Esophagus mucosa (tissue), 1 donor: ENCODE measurements at regions not wholly inside any gene's neighbourhood (a gene's known extent, or its start where the extent isn't known, plus 50 kb on each side); places are given as distances from the start of the nearest gene placed in this dataset.
"Not testable (repeated sequence)": the region's sequence is repeated elsewhere in the genome, so short reads cannot be mapped to it uniquely, and the experiment has no call there.

Source experiments
- ATAC-seq: fragments of 200-7000 bp; cut with Tn5 transposase; one replicate; pipeline ENCODE4 v1.9.1; 2020
- donor health status: DM: yes; HTN: yes; CAD: no.

DNA sequence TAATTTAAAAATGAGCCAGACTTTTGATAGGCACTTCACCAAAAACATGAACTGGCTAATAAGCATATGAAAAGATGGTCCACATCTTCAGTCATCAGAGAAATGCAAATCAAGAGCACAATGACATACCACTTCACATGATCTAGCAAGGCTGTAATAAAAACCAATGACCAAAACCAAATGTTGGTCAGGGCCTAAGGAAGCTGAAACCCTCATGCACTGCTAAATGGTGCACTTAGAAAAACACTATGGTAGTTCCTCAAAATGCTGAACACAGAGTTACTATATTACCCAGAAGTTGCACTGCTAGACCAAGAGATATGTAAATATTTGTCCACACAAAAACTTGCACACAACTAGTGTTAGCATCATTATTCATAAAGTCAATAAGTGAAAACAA is 504.9 kb upstream of the SOX11 start:
- no peak for ATAC-seq

DNA sequence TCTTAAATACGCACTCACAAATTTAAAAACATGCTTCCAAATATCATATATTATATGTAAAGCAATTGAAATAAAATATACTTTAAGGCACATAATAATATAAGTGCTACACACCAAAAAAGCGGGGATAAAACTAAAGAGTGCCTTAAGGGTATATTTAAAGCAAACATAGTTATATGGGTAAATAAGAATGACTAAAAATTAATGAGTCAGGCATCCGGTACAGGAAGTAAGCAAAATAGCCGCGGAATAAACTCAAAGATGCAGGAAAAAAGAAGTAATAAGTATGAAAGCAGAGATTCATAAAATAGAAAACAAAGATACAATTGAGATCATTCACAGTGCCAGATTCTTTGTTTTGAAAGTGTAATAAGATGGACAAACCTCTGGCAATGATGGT is 503.5 kb upstream of the SOX11 start:
- ATAC-seq = no peak

GRCh38 chr2:5190023-5190422 is 502.2 kb upstream of the SOX11 start:
- no peak for ATAC-seq

GRCh38 chr2:5195636-5196035 is 496.5 kb upstream of the SOX11 start:
- no peak for ATAC-seq

GRCh38 chr2:5203134-5203755 is 488.9 kb upstream of the SOX11 start:
- no peak for ATAC-seq

- ATAC-seq = not testable (repeated sequence)
Measured at GRCh38 chr2:5206742-5207141, 485.4 kb upstream of the SOX11 start.

GRCh38 chr2:5215989-5216607 is 476.1 kb upstream of the SOX11 start:
- ATAC-seq = no peak

DNA sequence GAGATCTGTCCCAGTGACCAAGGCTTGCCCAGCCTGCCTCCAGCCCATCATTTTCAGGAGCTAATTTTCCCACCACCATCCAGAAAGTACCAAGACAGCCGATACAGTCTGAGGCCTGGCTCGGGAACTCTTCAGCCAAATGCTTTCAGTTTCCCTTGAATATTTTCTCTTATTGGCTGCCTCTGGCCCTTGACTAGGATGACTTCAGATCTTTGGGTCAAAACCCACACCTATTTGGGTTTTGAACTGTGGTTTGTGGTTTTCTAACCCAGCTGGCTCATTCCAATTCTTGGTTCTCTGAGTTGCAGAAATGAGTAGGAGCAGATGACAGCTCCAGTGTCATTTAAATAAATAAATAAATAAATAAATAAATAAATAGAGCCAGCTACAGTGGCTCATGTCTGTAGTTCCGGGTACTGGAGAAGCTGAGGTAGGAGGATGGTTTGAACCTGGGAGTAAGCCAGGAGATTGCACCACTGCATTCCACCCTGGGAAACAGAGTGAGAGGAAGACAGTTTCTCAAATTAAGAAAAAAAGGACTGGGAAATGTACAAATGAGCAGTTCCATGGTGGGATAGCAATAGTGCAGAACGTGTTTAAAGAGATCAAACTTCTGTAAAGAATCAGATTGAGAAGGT is 465.0 kb upstream of the SOX11 start:
- ATAC-seq = no peak

DNA sequence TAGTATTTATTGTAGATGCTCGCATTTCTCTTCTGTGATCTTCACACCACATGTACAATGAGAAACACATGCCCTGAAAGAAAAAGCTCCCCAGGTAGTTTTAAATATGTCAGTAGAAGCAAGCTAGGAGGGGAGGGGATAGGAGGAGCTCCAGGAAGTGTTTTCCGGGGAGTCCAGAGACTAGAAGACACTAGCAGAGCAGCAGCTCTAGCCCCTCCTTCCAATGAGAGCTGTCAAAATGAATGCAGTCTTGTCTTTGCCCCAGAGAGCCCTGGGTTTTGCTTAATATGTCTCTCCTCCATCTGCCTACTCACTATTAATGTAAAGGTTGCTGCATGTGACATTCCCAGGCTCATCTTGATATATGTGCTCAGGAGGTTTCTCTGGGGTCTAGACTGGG is 462.6 kb upstream of the SOX11 start:
- no peak for ATAC-seq

DNA sequence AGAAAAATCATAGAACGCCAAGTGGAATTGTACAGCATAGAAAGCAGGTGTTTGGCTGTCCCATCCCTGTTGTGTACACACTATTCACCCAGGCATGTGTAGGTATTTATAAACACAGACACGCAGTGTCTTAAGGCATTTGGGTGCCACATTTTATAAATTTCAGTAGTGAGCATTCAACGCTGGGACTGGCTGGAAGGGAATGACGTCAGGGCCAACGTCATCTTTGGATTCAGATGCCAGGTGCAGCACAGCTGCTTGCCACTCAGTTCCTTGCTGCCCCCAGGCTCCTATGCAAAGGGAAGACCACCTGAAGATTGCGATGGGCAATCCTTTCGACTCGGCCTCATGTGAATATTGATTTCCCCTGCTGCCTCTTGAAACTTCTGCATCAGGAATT is 461.7 kb upstream of the SOX11 start:
- no peak for ATAC-seq

DNA sequence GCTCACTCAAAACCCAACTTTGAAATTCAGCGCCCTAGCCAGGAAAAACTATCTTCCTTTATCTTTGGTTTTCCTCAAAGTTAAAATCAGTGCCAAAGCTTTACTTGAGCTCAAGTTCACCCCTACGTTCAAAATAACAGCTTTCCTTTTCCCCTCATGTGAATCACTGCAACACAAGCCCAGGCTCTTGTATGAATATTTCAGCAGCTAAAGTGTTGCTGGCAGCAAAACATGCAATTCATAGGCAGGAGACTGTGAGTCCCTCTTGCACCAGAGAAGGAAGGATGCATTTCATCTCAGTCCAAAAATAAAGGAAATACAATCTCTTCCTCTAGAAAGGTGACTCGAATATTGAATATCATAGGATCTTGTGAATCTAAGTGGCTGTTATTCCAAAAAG is 461.3 kb upstream of the SOX11 start:
- no peak for ATAC-seq

DNA sequence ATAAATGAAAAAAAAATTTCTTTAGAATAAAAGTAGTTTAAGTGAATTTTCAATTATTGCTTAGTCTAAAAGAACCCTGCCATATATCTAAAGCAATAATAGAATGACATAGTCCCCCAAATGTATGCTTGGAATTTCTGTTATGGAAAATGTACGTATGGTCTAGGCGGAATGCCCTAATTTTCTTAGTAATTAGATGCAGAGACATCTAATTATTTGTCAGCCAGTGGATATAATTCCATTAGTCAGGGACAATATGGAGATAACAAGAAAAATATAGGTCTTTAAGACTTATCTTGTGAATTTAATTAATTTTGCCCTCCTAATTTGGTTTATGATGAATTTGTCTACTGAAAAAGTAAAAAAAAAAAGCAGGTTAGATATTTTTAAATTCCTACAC is 460.9 kb upstream of the SOX11 start:
- no peak for ATAC-seq

DNA sequence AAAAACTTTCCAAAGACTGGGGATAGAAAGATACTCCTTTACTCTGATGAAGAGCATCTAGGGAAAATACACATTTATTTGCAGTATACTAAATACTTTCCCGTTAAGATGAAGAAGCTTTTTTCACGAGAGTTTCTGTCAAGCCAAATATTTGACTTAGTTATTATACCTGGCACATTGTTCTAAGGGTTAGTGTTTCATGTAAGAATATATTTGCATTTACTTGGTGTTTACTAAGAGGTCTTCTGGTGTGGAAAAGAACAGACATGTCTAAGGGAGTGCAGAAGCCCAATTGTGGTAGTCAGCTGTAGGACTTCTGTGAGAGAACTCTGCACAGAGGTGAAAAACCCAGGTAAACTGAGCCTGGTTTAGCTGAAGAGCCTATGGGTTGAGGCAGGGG is 457.6 kb upstream of the SOX11 start:
- ATAC-seq = no peak

DNA sequence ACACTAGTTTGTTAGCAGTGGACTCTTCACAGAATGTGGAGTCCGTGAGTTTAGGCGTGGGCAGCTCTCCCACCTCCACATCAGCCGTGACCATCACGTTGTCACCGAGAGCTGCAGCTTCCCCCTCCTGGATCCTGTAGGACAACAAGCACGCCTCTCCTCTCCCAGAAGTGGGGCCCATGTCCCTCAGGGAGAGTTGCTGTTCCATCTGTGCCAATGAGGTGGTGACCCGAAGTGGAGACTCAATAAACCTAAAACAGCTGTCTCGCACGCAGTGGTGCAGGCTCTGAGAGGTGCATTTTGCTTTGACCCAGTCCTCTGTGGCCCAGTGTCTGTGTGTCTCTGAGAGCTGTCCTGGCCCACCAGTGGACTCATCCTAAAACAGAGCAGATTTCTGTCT is 456.5 kb upstream of the SOX11 start:
- ATAC-seq = no peak

GRCh38 chr2:5236249-5236648 is 455.9 kb upstream of the SOX11 start:
- ATAC-seq = no peak

DNA sequence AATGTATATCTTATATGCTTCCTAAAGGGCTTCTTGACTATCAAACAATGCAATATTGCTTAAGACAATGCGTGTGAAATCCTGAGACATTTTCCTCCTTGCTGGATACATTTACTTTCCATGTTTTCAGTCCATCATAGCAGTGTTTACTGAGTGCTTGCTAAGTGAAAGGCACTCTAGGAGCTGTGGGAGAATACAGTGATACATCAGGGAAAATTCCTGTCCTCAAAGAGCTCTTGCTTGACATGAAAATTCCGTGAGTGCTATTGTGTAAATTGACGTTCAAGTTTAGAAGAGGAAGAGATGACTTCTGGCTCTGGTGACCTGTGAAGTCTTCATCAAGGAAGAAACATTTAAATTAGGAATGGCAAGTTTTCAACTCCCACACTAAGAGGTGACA is 449.4 kb upstream of the SOX11 start:
- no peak for ATAC-seq

- ATAC-seq = no peak
Measured at GRCh38 chr2:5250482-5250881, 441.7 kb upstream of the SOX11 start.

DNA sequence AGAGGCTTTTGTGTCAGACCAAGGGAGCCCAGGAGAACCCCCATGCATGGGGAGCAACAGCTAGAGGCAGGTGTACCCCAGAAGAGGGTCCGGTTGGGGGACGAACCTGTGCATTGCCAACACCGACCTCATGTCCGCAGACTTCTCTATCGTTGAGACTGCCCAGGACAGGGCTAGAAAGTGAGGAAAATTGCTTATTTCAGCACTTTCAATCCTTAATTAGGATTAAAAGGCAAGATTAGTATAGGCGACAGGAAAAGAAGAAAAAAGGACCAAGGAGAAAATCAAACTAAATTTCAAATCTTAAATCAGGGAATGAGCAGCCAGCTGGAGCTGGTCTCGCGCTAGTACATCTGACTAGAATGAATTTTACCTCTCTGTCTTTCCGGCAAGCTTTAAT is 438.9 kb upstream of the SOX11 start:
- ATAC-seq = no peak

- ATAC-seq = no peak
Measured at GRCh38 chr2:5254791-5255332, 437.3 kb upstream of the SOX11 start.

DNA sequence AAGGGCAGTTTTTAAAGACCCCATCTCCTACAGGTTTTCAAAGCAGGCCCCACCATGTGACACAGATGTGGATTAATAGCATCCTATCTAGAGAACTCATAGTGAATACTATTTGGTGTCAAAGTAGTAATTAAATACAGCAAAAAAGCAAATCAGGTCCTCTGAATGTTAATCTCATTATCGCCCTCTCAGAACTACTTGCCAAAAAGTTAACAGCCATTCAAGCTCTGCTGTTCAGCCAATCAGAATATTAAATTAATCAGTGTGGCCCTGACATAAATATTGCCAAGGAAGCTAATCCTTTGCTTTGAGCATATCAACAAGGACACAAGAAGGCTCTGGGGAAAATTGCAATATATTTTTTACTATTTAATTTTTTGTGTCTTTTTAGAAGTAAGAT is 428.9 kb upstream of the SOX11 start:
- no peak for ATAC-seq

DNA sequence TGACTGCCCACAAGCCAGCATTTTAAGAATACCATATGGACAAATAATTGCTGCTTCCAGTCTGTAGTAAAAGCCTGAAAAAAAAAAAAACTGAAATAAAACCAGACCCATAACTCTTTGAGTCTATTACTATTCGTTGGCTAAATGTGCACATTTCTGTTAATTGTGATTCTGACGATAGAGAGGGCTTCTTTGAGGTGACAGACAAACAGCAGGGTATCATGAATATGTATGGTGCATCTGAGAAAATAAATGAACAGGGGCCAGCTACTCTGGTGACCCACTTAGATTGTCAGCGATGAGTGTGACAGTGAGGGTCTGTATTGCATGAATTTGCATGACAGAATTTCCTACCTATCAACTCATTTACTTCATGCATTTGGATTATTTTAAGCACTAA is 427.8 kb upstream of the SOX11 start:
- ATAC-seq = no peak

GRCh38 chr2:5285061-5285460 is 407.1 kb upstream of the SOX11 start:
- ATAC-seq = no peak

GRCh38 chr2:5285872-5286769 is 406.1 kb upstream of the SOX11 start:
- no peak for ATAC-seq
